ENCODE measurements at regions not wholly inside any gene's neighbourhood (a gene's known extent, or its start where the extent isn't known, plus 50 kb on each side); places are given as distances from the start of the nearest gene placed in this dataset.

- Mint-ChIP-seq H3K4me1 (no peaks in the 10 kb centered on the region), H3K36me3 (ENCODE audit: low read depth) (no peaks in the 10 kb centered on the region)
These were observed 221.1 kb upstream of the ATP5MC3 start for GRCh38 chr2:175402571-175402970.

DNA sequence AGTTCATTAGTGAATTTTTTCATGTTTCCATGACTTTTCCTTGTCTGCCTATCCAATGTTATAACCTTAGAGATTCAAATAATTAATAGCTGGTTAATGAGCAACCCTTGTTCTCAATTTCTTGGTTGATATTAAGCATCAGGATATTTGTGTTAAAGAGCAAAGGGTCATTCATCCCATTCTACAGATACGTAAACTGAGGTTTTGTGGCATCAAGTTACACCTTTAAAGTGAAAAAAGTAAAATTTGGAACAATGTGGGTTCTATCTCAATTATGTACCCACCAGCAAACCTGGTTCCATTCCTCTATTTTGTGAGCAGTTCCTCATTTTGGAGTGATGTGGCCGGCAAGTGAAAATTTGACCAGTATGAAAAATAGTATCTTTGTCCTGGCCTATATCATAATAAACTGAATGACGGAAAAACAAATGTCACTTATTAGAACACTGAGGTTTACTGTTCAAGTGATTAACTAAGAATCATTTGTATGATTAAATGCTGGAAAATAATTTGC, 220.5 kb upstream of the ATP5MC3 start:
- H3K36me3 Mint-ChIP-seq (ENCODE audit: low read depth) = no peaks in the 10 kb centered on the region
- H3K4me1 Mint-ChIP-seq = no peaks in the 10 kb centered on the region
- H3K9me3 Mint-ChIP-seq = no peaks in the 10 kb centered on the region
- peaks cover 10% of the 10 kb centered on the region for H3K27me3 Mint-ChIP-seq (ENCODE audit: low read depth)
- no peak for TF ChIP-seq CTCF (IDR thresholded peaks at IDR 0.05; ENCODE audit: unreplicated experiment in 3 of 3)
- no peak overlapping the region for H3K4me3 Mint-ChIP-seq
- H3K27ac Mint-ChIP-seq = no peak overlapping the region

More at GRCh38 chr2:175402571-175402970, 221.1 kb upstream of the ATP5MC3 start:
- TF ChIP-seq CTCF (IDR thresholded peaks at IDR 0.05; ENCODE audit: unreplicated experiment in 3 of 3) = no peak
- Mint-ChIP-seq H3K27me3 (ENCODE audit: low read depth) (peaks cover 10% of the 10 kb centered on the region), H3K27ac (peak overlapping the region in 1 of 3 experiments; percentile 18), H3K4me3 (no peak overlapping the region), H3K9me3 (no peaks in the 10 kb centered on the region)

GRCh38 chr2:175400975-175401374, 219.5 kb upstream of the ATP5MC3 start:
- no peaks in the 10 kb centered on the region for H3K4me1 Mint-ChIP-seq
- no peaks in the 10 kb centered on the region for H3K9me3 Mint-ChIP-seq
- no peaks in the 10 kb centered on the region for H3K36me3 Mint-ChIP-seq (ENCODE audit: low read depth)
- no peak overlapping the region for H3K4me3 Mint-ChIP-seq
- H3K27me3 Mint-ChIP-seq (ENCODE audit: low read depth) = peaks cover 10% of the 10 kb centered on the region
- TF ChIP-seq CTCF (IDR thresholded peaks at IDR 0.05; ENCODE audit: unreplicated experiment in 3 of 3) = no peak
- no peak overlapping the region for H3K27ac Mint-ChIP-seq

GRCh38 chr2:175399326-175399725, 217.8 kb upstream of the ATP5MC3 start:
- Mint-ChIP-seq H3K4me1 (no peaks in the 10 kb centered on the region), H3K36me3 (ENCODE audit: low read depth) (no peaks in the 10 kb centered on the region), H3K27me3 (ENCODE audit: low read depth) (peaks cover 5% of the 10 kb centered on the region), H3K4me3 (no peak overlapping the region), H3K27ac (no peak overlapping the region), H3K9me3 (no peaks in the 10 kb centered on the region)
- TF ChIP-seq CTCF (IDR thresholded peaks at IDR 0.05; ENCODE audit: unreplicated experiment in 3 of 3) = no peak

DNA sequence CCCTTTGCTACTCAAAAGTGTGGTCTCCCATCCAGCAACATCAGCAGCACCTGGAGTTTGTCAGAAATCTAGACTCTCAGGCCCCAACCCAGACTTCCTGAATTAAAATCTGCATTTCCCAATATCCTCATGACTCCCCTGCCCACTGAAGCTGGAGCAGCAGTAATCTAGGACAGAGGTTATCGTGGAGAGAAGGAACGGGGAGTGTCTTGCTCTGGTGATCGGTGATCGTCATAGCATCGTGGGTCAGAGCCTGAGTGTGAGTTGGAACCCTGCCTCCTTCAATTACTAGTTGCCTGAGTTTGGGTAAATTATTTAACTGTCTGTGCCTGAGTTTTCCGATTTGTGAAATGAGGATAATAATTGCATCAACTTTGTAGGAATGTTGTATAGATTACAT, 217.3 kb upstream of the ATP5MC3 start:
- peaks cover 5% of the 10 kb centered on the region for H3K27me3 Mint-ChIP-seq (ENCODE audit: low read depth)

More for the DNA sequence above, 217.3 kb upstream of the ATP5MC3 start:
- no peak overlapping the region for H3K27ac Mint-ChIP-seq
- TF ChIP-seq CTCF (IDR thresholded peaks at IDR 0.05; ENCODE audit: unreplicated experiment in 3 of 3) = no peak
- H3K4me3 Mint-ChIP-seq = no peak overlapping the region
- H3K4me1 Mint-ChIP-seq = no peaks in the 10 kb centered on the region
- H3K9me3 Mint-ChIP-seq = no peaks in the 10 kb centered on the region
- H3K36me3 Mint-ChIP-seq (ENCODE audit: low read depth) = no peaks in the 10 kb centered on the region

All from nephron (organoid).